ENCODE measurements at regions not wholly inside any gene's neighbourhood (a gene's known extent, or its start where the extent isn't known, plus 50 kb on each side); places are given as distances from the start of the nearest gene placed in this dataset.

DNA sequence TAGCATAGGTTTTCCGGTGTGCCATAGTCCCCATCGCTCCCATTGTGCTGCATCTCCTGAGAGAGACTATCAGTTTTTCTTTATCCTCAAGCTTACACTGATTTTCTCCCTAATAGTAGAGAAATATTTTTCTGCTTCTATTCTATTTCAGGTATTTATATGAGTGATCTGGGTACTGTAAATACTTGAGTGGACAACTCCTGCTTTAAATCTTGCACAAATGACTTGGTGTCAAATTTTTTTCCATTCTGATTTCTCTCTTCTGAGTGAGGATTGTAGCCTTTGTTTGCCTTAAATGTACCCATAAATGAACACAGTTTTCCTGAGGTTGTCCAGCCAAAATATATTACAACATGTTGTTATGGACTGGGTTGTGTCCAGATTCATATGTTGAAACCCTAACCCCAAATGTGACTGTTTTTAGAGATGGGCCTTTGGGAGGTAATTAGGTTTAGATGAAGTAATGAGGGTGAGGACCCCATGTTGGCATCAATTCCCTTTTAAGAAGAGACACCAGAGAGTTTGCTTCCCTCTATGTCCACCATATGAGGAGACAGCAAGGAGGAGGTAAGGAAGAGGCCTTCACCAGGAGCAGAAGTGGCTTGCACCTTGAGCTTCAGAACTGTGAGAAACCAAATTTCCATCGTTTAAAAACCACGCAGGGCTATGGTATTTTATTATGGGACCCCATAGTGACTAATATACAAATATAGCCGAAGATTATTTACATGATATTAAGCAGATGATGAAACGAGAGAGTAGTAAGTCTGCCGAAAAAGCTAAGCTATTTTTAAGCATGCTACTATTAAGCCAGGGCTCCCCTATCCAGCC is 336.4 kb upstream of the MPDZ start:
- Mint-ChIP-seq H3K27me3 (no peaks in the 10 kb centered on the region), H3K27ac (no peak overlapping the region), H3K36me3 (no peaks in the 10 kb centered on the region), H3K9me3 (ENCODE audit: low read depth) (peaks cover 15% of the 10 kb centered on the region), H3K4me1 (ENCODE audit: low read depth) (no peaks in the 10 kb centered on the region), H3K4me3 (no peak overlapping the region)

DNA sequence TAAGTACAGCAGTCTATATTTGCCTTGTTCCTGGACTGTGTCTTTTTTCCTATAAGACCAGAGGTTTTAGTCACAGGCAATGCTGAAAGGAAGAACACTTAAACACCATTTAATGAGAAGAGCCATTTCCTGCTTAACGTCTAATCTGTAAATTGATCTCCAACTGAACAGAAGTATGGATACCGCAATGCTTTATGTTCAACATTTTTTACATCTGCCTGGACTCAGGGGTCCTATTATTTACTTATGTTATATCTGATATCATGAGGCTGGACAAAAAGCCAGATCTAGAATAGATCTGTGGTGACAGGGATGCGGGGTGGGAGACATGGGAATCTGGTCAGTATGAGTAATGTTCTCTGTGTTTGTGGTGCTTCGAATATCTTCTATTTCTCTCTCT is 334.6 kb upstream of the MPDZ start:
- no peaks in the 10 kb centered on the region for H3K27me3 Mint-ChIP-seq
- no peak overlapping the region for H3K4me3 Mint-ChIP-seq
- H3K36me3 Mint-ChIP-seq: no peaks in the 10 kb centered on the region
- H3K27ac Mint-ChIP-seq: no peak overlapping the region
- peaks cover 15% of the 10 kb centered on the region for H3K9me3 Mint-ChIP-seq (ENCODE audit: low read depth)
- H3K4me1 Mint-ChIP-seq (ENCODE audit: low read depth): no peaks in the 10 kb centered on the region

DNA sequence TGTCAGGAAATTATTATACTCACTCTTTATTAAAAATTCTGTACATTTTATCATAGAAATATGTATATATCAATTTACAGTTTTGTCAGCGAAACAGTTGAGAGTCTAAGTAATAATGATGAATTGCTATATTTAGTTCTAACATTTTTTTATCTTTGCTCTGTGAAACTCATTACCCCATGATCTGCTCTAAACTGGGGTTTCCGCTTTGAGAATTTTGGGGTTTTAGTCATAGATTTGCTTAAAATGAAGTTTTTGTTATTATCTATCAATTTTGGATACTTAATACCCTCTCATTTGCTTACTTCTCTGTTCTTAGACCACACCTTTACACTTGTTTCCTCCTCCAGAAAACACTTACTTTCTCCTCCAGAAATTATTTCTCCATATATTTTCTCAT is 333.8 kb upstream of the MPDZ start:
- H3K4me1 Mint-ChIP-seq (ENCODE audit: low read depth): no peaks in the 10 kb centered on the region
- no peak overlapping the region for H3K27ac Mint-ChIP-seq
- H3K9me3 Mint-ChIP-seq (ENCODE audit: low read depth): peaks cover 14% of the 10 kb centered on the region
- H3K4me3 Mint-ChIP-seq: no peak overlapping the region
- H3K36me3 Mint-ChIP-seq: no peaks in the 10 kb centered on the region
- H3K27me3 Mint-ChIP-seq: no peaks in the 10 kb centered on the region

DNA sequence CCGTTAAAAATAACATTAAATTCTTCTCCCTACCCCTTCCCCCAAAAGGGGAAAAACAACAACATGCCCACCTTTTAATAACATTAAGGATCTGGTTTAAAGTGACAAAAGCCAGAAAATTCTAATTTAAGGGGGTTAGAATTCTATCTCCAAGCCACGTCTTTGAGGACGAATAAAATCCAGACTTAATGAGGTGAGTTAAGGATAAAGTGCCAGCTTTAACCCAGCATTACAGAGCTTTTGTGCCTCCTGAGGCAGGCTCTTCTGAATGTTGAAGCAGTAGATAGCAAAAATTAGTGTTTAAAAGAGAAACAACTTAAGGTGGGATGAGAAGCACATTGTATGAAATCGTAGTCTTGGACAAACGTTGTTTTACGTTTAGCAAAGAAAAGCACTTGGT is 329.0 kb upstream of the MPDZ start:
- Mint-ChIP-seq H3K36me3 (no peaks in the 10 kb centered on the region), H3K27ac (no peak overlapping the region), H3K9me3 (ENCODE audit: low read depth) (peaks cover 14% of the 10 kb centered on the region), H3K4me3 (no peak overlapping the region), H3K27me3 (no peaks in the 10 kb centered on the region), H3K4me1 (ENCODE audit: low read depth) (no peaks in the 10 kb centered on the region)

DNA sequence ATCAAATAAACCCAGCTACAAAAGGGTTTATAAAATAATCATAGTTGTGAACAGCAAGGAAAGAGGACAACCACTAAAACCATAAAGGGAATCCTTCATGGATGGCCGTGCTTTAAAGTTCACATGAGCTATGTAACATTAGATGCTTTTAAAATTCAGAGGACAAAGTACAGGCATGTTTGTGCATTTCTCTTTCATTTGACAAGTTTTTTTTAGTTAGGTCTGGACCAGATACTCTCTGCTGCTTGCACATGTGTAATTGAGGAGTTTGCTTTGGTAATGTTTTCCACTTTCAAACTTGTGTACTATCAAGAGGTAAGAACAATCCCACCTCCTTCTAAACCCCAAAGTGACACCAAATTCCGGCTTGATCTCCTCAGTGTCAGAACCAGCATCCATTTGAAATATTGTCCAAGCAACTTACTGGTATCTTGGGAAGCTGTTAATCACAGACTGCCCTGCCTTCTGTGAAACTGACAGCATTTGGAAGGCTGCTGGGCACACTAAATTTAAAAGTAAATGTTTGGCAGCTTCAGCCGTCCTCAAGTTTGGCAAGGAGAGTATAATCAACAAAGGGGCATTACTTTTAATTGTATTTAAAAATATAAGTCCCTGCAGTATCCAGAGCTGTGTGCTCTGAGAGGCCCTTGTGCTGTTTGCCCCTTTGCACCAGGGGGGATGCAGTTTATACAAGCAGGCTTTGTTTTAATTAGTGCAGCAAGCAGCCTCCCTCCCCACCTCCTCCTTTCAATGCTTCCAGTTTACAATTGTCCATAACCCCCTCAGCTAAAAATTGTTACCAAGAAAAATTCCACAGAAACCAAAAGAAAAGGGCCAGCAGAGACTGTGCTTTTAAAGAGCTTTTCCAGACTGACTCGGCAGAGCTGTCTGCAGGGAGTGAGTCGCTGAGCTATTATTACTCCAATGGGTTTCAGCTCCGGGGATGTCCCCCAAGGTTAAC is 328.3 kb upstream of the MPDZ start:
- H3K27ac Mint-ChIP-seq: no peak overlapping the region
- H3K27me3 Mint-ChIP-seq: no peaks in the 10 kb centered on the region

DNA sequence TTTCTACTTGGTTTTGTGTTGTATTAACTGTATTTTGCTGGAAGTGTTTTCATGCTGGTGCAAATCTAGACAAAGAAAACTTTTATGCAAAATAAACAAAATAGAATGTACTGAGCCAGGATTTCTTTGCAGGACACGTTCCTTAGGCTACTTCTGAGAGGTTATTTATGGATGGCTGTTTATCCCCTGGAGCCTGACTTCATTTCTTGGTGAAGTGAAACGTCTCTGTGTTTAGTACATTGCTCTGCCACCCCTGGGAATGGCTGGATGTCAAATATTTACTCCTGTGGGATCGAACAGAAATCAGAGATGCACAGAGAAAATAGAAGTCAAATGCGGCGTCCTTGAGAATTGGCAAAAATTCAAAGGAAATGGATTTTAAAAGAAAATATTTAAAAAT is 327.1 kb upstream of the MPDZ start:
- Mint-ChIP-seq H3K27ac (no peak overlapping the region), H3K4me1 (ENCODE audit: low read depth) (no peaks in the 10 kb centered on the region), H3K4me3 (no peak overlapping the region), H3K9me3 (ENCODE audit: low read depth) (peaks cover 11% of the 10 kb centered on the region), H3K36me3 (no peaks in the 10 kb centered on the region), H3K27me3 (no peaks in the 10 kb centered on the region)

More for the DNA sequence above, 328.3 kb upstream of the MPDZ start:
- Mint-ChIP-seq H3K4me3 (no peak overlapping the region), H3K36me3 (no peaks in the 10 kb centered on the region), H3K4me1 (ENCODE audit: low read depth) (no peaks in the 10 kb centered on the region), H3K9me3 (ENCODE audit: low read depth) (peaks cover 14% of the 10 kb centered on the region)

DNA sequence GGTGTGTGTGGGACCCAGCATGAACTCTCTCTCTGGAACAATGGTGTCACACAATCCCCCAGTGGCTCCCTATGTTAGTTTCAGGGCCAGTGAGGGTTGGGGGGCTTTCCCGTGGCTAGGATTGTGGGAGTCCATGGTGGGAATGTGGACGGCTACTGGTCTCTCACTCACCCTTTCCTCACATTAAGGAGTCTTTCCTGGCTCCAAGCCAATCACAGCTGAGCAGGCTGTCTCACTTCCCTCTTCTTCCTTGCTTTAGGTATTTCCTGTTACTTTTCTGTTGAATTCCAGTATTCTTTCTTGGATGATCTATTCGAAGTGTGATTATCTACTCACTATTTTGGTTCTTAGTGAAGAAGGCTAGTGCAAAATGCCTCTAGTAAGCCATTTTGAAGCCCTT is 324.4 kb upstream of the MPDZ start:
- Mint-ChIP-seq H3K27ac (no peak overlapping the region), H3K36me3 (no peaks in the 10 kb centered on the region), H3K27me3 (no peaks in the 10 kb centered on the region), H3K4me3 (no peak overlapping the region), H3K9me3 (ENCODE audit: low read depth) (peaks cover 8% of the 10 kb centered on the region), H3K4me1 (ENCODE audit: low read depth) (no peaks in the 10 kb centered on the region)

DNA sequence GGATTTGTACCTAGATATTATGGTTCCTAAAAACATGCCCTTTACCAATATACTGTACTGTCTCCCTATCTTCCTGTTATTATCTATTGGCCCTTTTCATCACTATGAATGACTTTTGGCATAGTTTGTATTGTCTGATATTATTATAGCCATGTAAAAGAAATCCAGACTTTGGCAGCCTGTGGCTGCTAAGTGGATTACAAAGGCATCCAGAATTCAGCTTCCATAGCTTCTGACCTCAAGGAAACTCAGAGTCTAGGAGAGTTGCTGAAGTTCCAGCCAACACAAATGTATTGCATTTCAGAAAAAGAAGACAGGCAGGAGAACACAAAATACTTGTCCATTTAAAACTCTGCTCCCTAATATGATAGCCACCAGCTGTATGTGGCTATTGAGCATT is 319.2 kb upstream of the MPDZ start:
- Mint-ChIP-seq H3K27me3 (no peaks in the 10 kb centered on the region), H3K4me3 (no peak overlapping the region), H3K9me3 (ENCODE audit: low read depth) (peaks cover under 1% of the 10 kb centered on the region), H3K36me3 (no peaks in the 10 kb centered on the region), H3K27ac (no peak overlapping the region), H3K4me1 (ENCODE audit: low read depth) (no peaks in the 10 kb centered on the region)

DNA sequence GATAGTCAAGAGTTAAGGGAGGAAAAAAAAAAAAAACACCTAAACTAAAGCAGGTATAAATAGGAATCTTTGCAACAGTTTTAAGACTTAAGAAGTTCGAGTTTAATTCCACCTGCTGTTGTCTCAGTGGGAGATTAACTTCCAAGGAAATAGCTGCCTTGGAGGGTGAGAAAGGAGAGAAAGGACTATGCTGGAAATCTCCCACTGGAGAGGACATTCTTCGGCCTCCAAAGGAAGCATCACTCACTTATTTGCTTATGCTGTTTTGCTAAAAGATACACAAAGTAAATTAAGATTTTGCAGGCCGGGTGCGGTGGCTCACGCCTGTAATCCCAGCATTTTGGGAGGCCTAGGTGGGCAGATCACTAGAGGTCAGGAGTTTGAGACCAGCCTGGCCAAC is 317.9 kb upstream of the MPDZ start:
- Mint-ChIP-seq H3K9me3 (ENCODE audit: low read depth) (no peaks in the 10 kb centered on the region), H3K4me3 (no peak overlapping the region), H3K36me3 (no peaks in the 10 kb centered on the region), H3K27ac (no peak overlapping the region), H3K4me1 (ENCODE audit: low read depth) (no peaks in the 10 kb centered on the region), H3K27me3 (no peaks in the 10 kb centered on the region)

DNA sequence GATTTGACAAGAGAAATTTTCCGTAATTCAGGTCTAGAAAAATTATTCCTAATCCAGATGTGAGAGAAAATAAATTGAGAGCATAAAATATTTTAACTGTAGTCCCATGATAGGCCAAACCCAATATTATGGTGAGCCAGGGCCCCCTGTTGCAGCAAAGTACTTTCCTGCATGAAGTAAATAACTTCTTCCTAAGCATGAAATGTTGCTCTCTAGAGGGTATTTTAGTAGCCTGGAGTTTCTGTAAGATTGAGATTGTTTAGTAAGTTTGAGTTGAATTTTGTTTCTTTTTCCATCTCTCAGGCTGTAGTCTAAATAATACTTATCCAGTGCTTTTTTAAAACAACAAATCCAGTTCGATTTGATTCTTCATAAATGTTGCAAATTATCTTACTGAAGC is 317.5 kb upstream of the MPDZ start:
- H3K4me1 Mint-ChIP-seq (ENCODE audit: low read depth): no peaks in the 10 kb centered on the region
- H3K36me3 Mint-ChIP-seq: no peaks in the 10 kb centered on the region
- no peaks in the 10 kb centered on the region for H3K27me3 Mint-ChIP-seq
- H3K27ac Mint-ChIP-seq: no peak overlapping the region
- no peaks in the 10 kb centered on the region for H3K9me3 Mint-ChIP-seq (ENCODE audit: low read depth)
- H3K4me3 Mint-ChIP-seq: no peak overlapping the region

DNA sequence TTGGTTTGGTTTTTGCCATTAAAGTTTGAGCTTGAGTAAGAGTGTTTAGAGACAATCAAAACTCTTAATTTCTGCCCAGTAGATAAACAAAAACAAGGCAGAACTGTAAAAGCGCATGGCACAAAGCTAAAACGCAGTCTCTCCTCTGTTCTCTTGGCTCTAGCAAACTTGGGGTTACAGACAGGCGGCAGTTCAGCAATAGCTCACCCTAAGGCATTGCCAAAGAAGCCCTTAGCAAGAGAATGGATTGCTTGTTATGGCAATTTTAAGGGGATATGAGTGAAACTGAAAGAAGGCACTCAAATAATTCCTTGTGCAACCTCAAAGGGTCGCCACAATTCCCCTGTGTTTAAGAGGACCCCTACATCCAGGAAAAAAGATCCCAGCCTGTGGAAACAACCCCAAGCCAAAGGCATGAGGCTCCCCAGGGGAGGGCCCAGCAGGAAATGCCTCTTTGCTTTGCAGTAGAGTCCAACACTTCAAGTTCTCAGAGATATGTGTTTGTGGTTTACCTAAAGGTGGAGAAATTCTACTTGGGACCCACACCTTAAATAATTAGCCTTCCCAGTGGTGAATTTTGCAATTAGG is 317.0 kb upstream of the MPDZ start:
- no peak overlapping the region for H3K4me3 Mint-ChIP-seq

DNA sequence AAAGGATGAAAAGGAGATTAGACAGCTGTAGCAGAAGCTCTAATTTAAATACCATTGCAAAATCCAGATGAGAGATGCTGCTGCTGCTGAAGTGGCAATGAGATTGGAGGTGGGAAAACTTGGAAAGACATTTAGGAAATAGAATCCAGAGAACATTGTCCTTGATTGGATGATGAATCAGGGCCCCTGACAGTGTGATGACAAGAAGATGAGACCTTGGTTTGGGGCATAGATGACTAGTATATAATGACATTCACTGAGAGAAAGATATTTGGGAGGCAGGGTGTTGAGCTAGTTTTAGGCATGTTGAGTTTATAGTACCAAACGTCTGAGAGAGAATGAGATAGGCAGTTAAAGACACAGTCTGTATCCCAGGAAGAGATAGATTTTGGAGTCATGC is 311.5 kb upstream of the MPDZ start:
- Mint-ChIP-seq H3K27ac (no peak overlapping the region), H3K27me3 (no peaks in the 10 kb centered on the region), H3K9me3 (ENCODE audit: low read depth) (peaks cover 5% of the 10 kb centered on the region), H3K4me3 (no peak overlapping the region), H3K4me1 (ENCODE audit: low read depth) (no peaks in the 10 kb centered on the region), H3K36me3 (no peaks in the 10 kb centered on the region)

More for the DNA sequence above, 317.0 kb upstream of the MPDZ start:
- H3K9me3 Mint-ChIP-seq (ENCODE audit: low read depth): no peaks in the 10 kb centered on the region
- H3K4me1 Mint-ChIP-seq (ENCODE audit: low read depth): no peaks in the 10 kb centered on the region
- H3K27me3 Mint-ChIP-seq: no peaks in the 10 kb centered on the region
- H3K27ac Mint-ChIP-seq: no peak overlapping the region
- H3K36me3 Mint-ChIP-seq: no peaks in the 10 kb centered on the region

DNA sequence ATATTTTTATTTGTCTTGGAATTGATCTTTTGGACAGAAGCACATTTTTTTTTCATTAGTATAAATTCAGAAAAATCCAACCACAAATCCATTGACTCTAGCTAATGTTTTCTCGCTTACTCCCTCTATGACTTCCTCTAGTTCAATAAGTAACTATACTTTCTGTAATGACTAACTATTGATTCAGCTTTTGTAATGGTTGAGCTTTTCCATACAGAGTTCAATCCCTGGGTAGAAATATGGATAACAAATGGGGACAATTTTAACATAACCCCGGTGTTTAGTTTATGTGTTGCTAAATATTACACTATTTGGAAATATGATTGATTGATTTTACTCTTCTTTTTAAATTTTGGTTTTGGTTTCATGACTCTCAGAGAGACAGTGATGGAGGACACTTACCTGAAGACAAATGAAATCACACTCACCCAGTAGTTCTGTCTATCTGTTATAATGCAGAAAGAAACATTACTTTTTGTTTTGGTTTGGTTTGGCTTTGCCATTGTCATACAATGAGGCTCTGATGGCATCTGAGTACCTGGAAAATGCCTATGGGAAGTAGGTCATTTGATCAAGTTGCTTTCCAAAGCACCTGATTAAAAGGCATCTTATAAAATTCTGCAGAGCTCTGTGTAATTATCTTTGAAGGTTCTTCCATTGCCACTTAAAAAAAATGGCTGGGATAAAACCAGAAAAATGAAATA is 309.7 kb upstream of the MPDZ start:
- no peaks in the 10 kb centered on the region for H3K4me1 Mint-ChIP-seq (ENCODE audit: low read depth)

DNA sequence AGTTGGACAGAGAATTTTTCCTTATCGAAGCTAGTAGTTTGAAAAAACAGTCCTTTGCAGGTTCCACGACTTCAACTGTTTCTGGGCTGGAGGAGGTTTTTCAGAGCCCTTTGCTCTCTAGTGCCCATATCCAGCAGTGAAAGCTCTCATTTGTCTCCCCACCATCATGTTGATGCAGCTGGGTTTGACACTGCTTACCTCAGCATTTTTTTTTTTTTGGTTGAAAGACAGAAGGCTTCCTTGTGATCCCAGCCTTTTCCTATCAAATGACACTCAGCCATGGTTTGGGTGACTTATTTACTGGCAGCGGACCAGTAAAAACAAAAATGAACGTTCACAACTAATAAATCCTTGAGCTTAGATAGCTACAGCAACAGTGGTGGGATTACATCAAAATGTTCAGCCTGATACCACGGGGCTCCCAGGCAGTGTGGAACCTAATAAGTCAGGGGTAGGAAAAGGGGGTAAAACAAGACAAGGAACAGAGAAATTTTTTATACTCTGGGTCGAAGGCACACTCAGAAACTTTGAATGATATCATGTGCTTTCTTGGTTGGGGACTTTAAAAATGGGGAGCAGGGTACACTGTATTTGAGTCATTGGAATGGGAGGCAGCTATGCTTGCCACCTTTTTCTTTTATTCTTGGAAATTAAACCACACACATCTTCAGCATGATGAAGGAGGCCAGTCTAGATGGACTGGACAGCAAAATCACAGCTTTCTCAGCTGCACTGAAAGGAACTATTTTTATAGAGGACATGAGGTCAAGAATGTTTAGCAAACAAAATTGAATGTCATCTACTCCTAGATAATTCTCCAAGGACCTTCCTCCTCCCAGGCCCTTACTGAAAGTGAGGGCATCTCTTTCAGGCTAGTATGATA is 308.9 kb upstream of the MPDZ start:
- no peaks in the 10 kb centered on the region for H3K4me1 Mint-ChIP-seq (ENCODE audit: low read depth)
- no peaks in the 10 kb centered on the region for H3K27me3 Mint-ChIP-seq
- H3K9me3 Mint-ChIP-seq (ENCODE audit: low read depth): peaks cover 5% of the 10 kb centered on the region
- H3K4me3 Mint-ChIP-seq: no peak overlapping the region
- no peak overlapping the region for H3K27ac Mint-ChIP-seq
- H3K36me3 Mint-ChIP-seq: no peaks in the 10 kb centered on the region

More for the DNA sequence above, 309.7 kb upstream of the MPDZ start:
- Mint-ChIP-seq H3K36me3 (no peaks in the 10 kb centered on the region), H3K27me3 (no peaks in the 10 kb centered on the region), H3K4me3 (no peak overlapping the region), H3K9me3 (ENCODE audit: low read depth) (peaks cover 5% of the 10 kb centered on the region), H3K27ac (no peak overlapping the region)
